Adrenal gland (tissue), 9 donors: ENCODE measurements at regions not wholly inside any gene's neighbourhood (a gene's known extent, or its start where the extent isn't known, plus 50 kb on each side); places are given as distances from the start of the nearest gene placed in this dataset.

Experiments used
- DNase-seq, 7 donors: peaks; one replicate each; pipeline ENCODE4 v3.0.0-alpha.2; 2019 to 2020
- H3K27ac ChIP-seq, 5 donors: fragments of 200-600 bp; sonication (generic) in 4 of 5; 1 replicate in 3 of 5; 2 replicates in 2 of 5; pipeline versions ENCODE4 v1.5.1 to v1.8.0; 2016 to 2020; ENCODE audit warnings: mild to moderate bottlenecking in 1 of 5
- H3K27me3 ChIP-seq: fragments of 200-600 bp; 2 replicates; pipeline ENCODE4 v1.8.0; 2021
- H3K36me3 ChIP-seq, 2 donors: fragments of 200-600 bp; replicated peaks in 1 of 2; 1 replicate in 1 of 2; 2 replicates in 1 of 2; pipeline versions ENCODE4 v1.5.1 to v1.8.0; 2018 to 2022
- H3K4me1 ChIP-seq, 2 donors: fragments of 200-600 bp; replicated peaks in 1 of 2; 1 replicate in 1 of 2; 2 replicates in 1 of 2; pipeline versions ENCODE4 v1.5.1 to v1.8.0; 2018 to 2021
- H3K4me3 ChIP-seq, 4 donors: fragments of 200-600 bp; sonication (generic) in 3 of 4; one replicate each; pipeline ENCODE4 v1.5.1; 2016 to 2018
- H3K9me3 ChIP-seq, 3 donors: fragments of 200-600 bp; sonication (generic) in 1 of 3; replicated peaks in 1 of 3; 1 replicate in 2 of 3; 2 replicates in 1 of 3; pipeline versions ENCODE4 v1.5.1 to v1.8.0; 2016 to 2021
- CTCF ChIP-seq, 6 experiments: fragments of 450-650 bp in 4 of 6; fragments of 200-600 bp in 2 of 6; sonication (generic) in 1 of 6; IDR thresholded peaks; 1 replicate in 5 of 6; 2 replicates in 1 of 6; pipeline versions ENCODE4 v1.5.1 to v1.8.0; 2016 to 2021; ENCODE audit warnings: antibody characterized with exemption in 6 of 6, mild to moderate bottlenecking in 2 of 6, moderate library complexity in 1 of 6
- POLR2A ChIP-seq, 2 donors: fragments of 450-650 bp; IDR thresholded peaks; one replicate each; pipeline ENCODE4 v1.6.1; 2017; ENCODE audit warnings: antibody characterized with exemption in 2 of 2, mild to moderate bottlenecking in 2 of 2, moderate library complexity in 1 of 2
- WGBS, 4 donors: extraction: QIAGEN DNeasy Blood & Tissue Kit in 2 of 4; methylation state at CpG; one replicate each; pipeline versions ENCODE4 v1.1.5 to v1.1.7; 2013 to 2017; 5-methylcytosine and 5-hydroxymethylcytosine counted together
- intact Hi-C, 2 donors: fragments of 100-400 bp; cut with DNase I; formaldehyde crosslinking; loops; one replicate each; pipeline versions ENCODE4 v1.14.1 to v1.15.0; 2022 to 2023
- donor health status: healthy with polysubstance abuse.
- donor health status: Bipolar disorder and iron deficiency.
- donor health status: DM: yes; HTN: yes; CAD: no.
- donor health status: DM: no; HTN: no; CAD: no.
- donor health status: DM: no; HTN: no; CAD: no.

GRCh38 chr13:21999666-22000065, 328.8 kb downstream of the FGF9 start:
- TF ChIP-seq CTCF (IDR thresholded peaks at IDR 0.05) (no peak), POLR2A (IDR thresholded peaks at IDR 0.05) (no peak)
- no peak for DNase-seq
- Histone ChIP-seq H3K27ac (no peak overlapping the region), H3K4me3 (no peak overlapping the region), H3K4me1 (no peaks in the 10 kb centered on the region), H3K9me3 (no peaks in the 10 kb centered on the region), H3K36me3 (no peaks in the 10 kb centered on the region), H3K27me3 (no peaks in the 10 kb centered on the region)
- 91 to 96% (median 94%) methylated on average over 3 to 6 of the region's 6 CpGs for WGBS, 4 donors
- intact Hi-C loops = no loop called here

GRCh38 chr13:22000191-22000590, 329.3 kb downstream of the FGF9 start:
- Histone ChIP-seq H3K27ac (no peak overlapping the region), H3K4me3 (no peak overlapping the region), H3K9me3 (no peaks in the 10 kb centered on the region), H3K27me3 (no peaks in the 10 kb centered on the region), H3K36me3 (no peaks in the 10 kb centered on the region), H3K4me1 (no peaks in the 10 kb centered on the region)
- intact Hi-C loops = no loop called here
- no peak for DNase-seq
- TF ChIP-seq CTCF (IDR thresholded peaks at IDR 0.05) = no peak
- no peak for TF ChIP-seq POLR2A (IDR thresholded peaks at IDR 0.05)
- 86 to 95% (median 93%) methylated on average over 11 to 12 of the region's 12 CpGs for WGBS, 4 donors

- H3K9me3 ChIP-seq = no peaks in the 10 kb centered on the region
- H3K27ac ChIP-seq = no peak overlapping the region
- no peak for TF ChIP-seq CTCF (IDR thresholded peaks at IDR 0.05)
- TF ChIP-seq POLR2A (IDR thresholded peaks at IDR 0.05) = no peak
- H3K4me1 ChIP-seq = no peaks in the 10 kb centered on the region
- H3K36me3 ChIP-seq = no peaks in the 10 kb centered on the region
- 93 to 98% (median 95%) methylated on average over 6 to 9 of the region's 9 CpGs for WGBS, 4 donors
- H3K4me3 ChIP-seq = no peak overlapping the region
- H3K27me3 ChIP-seq = no peaks in the 10 kb centered on the region
- no peak for DNase-seq
- intact Hi-C loops = no loop called here
These were observed 330.5 kb downstream of the FGF9 start for GRCh38 chr13:22001336-22001735.

- H3K4me3 ChIP-seq = no peak overlapping the region
- intact Hi-C loops = no loop called here
- no peaks in the 10 kb centered on the region for H3K27me3 ChIP-seq
- no peaks in the 10 kb centered on the region for H3K9me3 ChIP-seq
- DNase-seq = peak in 6 of 7 donors; percentile 20 to 56 (median 38)
- WGBS, 4 donors = 32 to 46% (median 44%) methylated on average over 3 to 4 of the region's 4 CpGs
- H3K36me3 ChIP-seq = no peaks in the 10 kb centered on the region
- H3K27ac ChIP-seq = no peak overlapping the region
- no peaks in the 10 kb centered on the region for H3K4me1 ChIP-seq
- TF ChIP-seq POLR2A (IDR thresholded peaks at IDR 0.05) (no peak), CTCF (IDR thresholded peaks at IDR 0.05) (no peak)
These were observed 332.0 kb downstream of the FGF9 start for GRCh38 chr13:22002893-22003292.
